Right lobe of liver (tissue), 4 donors: ENCODE measurements at regions not wholly inside any gene's neighbourhood (a gene's known extent, or its start where the extent isn't known, plus 50 kb on each side); places are given as distances from the start of the nearest gene placed in this dataset.

Experiments used
- CTCF ChIP-seq, 4 donors: fragments of 200-600 bp in 3 of 4; fragments of 450-650 bp in 1 of 4; IDR thresholded peaks; one replicate each; pipeline versions ENCODE4 v1.5.1 to v1.8.0; 2016 to 2022; ENCODE audit warnings: antibody characterized with exemption in 4 of 4, mild to moderate bottlenecking in 2 of 4
- POLR2A ChIP-seq: fragments of 450-650 bp; IDR thresholded peaks from one replicate; pipeline ENCODE4 v1.6.1; 2017; ENCODE audit warnings: antibody characterized with exemption, mild to moderate bottlenecking
- donor health status: DM: no; HTN: no; CAD: no.
- donor health status: DM: no; HTN: no; CAD: no.
- donor health status: DM: no; HTN: yes; CAD: no.

- no peak for TF ChIP-seq CTCF (IDR thresholded peaks at IDR 0.05)
- TF ChIP-seq POLR2A, result no peak
Observed at GRCh38 chr10:126841341-126841895, 63.8 kb upstream of the DOCK1 start.
